Colonic mucosa (tissue), 4 donors: ENCODE measurements at regions not wholly inside any gene's neighbourhood (a gene's known extent, or its start where the extent isn't known, plus 50 kb on each side); places are given as distances from the start of the nearest gene placed in this dataset.

ENCODE experiments used
- DNase-seq: peaks from one replicate; pipeline ENCODE4 v3.0.0-alpha.2; 2020
- H3K27ac ChIP-seq: fragments of 200-600 bp; one replicate; pipeline ENCODE4 v1.8.0; 2021
- H3K27me3 ChIP-seq: fragments of 200-600 bp; one replicate; pipeline ENCODE4 v1.8.0; 2021
- H3K36me3 ChIP-seq: fragments of 200-600 bp; one replicate; pipeline ENCODE4 v1.8.0; 2021
- H3K4me1 ChIP-seq: fragments of 200-600 bp; one replicate; pipeline ENCODE4 v1.8.0; 2021; ENCODE audit warnings: mild to moderate bottlenecking
- H3K4me3 ChIP-seq: fragments of 200-600 bp; one replicate; pipeline ENCODE4 v1.8.0; 2021
- H3K9ac ChIP-seq, 2 donors: one replicate each; pipeline ENCODE4 v1.7.0; 2013; ENCODE audit warnings: control low read depth in 2 of 2, low read depth in 2 of 2, low read length in 2 of 2
- H3K9me3 ChIP-seq: fragments of 200-600 bp; one replicate; pipeline ENCODE4 v1.8.0; 2021
- intact Hi-C: fragments of 100-400 bp; cut with DNase I; formaldehyde crosslinking; loops from one replicate; pipeline ENCODE4 v1.14.1; 2022
- TF ChIP-seq, protein P1 (sequence below): fragments of 200-600 bp; IDR thresholded peaks from one replicate; pipeline ENCODE4 v1.8.0; 2022; ENCODE audit warnings: antibody characterized with exemption, mild to moderate bottlenecking
- donor health status: healthy.
- donor health status: DM: no; HTN: no; CAD: no.
- donor health status: DM: no; HTN: no; CAD: no.

DNA sequence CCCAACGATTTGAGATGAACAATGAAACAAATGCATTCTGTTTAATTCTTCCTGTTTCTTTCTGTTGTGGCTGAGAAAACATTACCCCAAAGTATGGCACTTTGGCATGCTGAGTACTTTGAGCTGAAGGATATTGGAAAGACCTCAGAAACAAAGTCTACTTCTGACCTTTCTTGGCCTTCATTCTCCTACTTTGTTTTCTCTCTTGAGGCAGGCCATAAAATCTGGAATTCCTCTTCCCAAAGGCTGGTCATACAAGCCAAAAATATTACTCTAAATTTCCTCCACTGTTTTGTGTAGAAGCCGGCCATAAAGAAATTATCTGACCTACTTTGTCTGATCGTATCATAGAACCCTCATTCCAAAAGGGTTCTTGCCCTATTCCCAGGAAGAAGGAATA is 1048.2 kb downstream of the TECRL start:
- H3K27me3 ChIP-seq = no peaks in the 10 kb centered on the region
- H3K27ac ChIP-seq = no peak overlapping the region
- intact Hi-C loops = no loop called here
- H3K4me1 ChIP-seq = no peaks in the 10 kb centered on the region
- H3K4me3 ChIP-seq = no peak overlapping the region
- no peak for DNase-seq
- TF ChIP-seq, protein P1, sequence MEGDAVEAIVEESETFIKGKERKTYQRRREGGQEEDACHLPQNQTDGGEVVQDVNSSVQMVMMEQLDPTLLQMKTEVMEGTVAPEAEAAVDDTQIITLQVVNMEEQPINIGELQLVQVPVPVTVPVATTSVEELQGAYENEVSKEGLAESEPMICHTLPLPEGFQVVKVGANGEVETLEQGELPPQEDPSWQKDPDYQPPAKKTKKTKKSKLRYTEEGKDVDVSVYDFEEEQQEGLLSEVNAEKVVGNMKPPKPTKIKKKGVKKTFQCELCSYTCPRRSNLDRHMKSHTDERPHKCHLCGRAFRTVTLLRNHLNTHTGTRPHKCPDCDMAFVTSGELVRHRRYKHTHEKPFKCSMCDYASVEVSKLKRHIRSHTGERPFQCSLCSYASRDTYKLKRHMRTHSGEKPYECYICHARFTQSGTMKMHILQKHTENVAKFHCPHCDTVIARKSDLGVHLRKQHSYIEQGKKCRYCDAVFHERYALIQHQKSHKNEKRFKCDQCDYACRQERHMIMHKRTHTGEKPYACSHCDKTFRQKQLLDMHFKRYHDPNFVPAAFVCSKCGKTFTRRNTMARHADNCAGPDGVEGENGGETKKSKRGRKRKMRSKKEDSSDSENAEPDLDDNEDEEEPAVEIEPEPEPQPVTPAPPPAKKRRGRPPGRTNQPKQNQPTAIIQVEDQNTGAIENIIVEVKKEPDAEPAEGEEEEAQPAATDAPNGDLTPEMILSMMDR = no peak
- no peaks in the 10 kb centered on the region for H3K9me3 ChIP-seq
- no peaks in the 10 kb centered on the region for H3K36me3 ChIP-seq
- H3K9ac ChIP-seq = no peak overlapping the region

GRCh38 chr4:63349674-63350025 is 1059.6 kb downstream of the TECRL start:
- TF ChIP-seq, protein P1 = no peak

DNA sequence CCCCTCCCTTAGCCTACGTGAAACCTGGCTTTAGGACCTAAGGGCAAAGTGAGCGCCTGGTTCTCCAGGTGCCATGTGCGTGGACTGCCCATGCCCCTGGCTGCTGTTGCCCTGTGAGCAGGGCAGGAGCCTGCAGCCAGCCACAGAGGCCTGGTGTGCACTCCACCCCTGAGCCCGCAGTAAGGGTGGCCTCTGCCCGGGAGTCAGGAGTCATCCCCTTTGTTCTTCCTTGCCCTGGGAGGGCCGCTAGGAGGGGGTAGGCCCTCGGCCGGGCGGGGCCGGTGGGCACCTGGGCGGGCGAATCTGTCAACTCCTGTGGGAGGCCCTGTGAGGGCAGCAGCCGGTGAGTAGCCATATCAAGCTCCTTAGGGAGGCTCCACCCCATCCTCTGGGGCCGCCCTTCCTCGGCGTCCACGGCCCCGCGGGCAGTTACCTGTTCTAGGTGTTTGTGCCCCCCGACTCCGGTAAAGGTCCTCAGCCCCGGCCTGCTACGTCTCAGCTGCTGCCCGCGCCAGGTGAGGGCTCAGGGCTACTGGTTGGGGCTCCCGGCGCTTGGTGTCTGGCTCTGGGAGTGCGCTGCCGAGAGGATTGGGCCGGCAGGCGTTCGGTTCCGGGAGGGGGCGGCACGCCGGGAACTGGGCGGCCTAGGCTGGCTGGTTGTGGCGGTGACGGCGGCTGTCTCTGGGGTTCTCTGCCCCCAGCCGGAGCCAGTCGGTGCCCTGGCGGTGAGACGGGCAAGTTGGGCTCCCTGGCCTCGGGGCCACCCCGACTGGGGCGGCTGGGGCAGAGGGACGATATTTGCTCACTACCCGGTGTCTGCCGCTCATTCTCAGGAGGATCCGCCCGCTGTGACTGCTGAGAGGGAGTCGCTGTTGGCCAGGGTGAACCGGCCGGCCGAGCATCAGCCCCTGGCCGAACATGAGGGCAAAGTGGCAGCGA is 1060.2 kb downstream of the TECRL start:
- H3K36me3 ChIP-seq = no peaks in the 10 kb centered on the region
- no peak overlapping the region for H3K9ac ChIP-seq
- no peak overlapping the region for H3K4me3 ChIP-seq
- H3K27me3 ChIP-seq = no peaks in the 10 kb centered on the region
- H3K9me3 ChIP-seq = no peaks in the 10 kb centered on the region
- intact Hi-C loops = no loop called here
- H3K4me1 ChIP-seq = no peaks in the 10 kb centered on the region
- TF ChIP-seq, protein P1 = no peak
- DNase-seq = no peak
- H3K27ac ChIP-seq = no peak overlapping the region

More at GRCh38 chr4:63349674-63350025, 1059.6 kb downstream of the TECRL start:
- no peak overlapping the region for H3K4me3 ChIP-seq
- H3K27ac ChIP-seq = no peak overlapping the region
- H3K4me1 ChIP-seq = no peaks in the 10 kb centered on the region
- intact Hi-C loops = no loop called here
- H3K36me3 ChIP-seq = no peaks in the 10 kb centered on the region
- H3K9me3 ChIP-seq = no peaks in the 10 kb centered on the region
- H3K9ac ChIP-seq = no peak overlapping the region
- no peaks in the 10 kb centered on the region for H3K27me3 ChIP-seq
- no peak for DNase-seq

GRCh38 chr4:63325140-63325539 is 1084.1 kb downstream of the TECRL start:
- Histone ChIP-seq H3K4me1 (no peaks in the 10 kb centered on the region), H3K36me3 (no peaks in the 10 kb centered on the region), H3K9ac (no peak overlapping the region), H3K9me3 (no peaks in the 10 kb centered on the region), H3K27me3 (no peaks in the 10 kb centered on the region), H3K4me3 (no peak overlapping the region), H3K27ac (no peak overlapping the region)
- TF ChIP-seq, protein P1 = no peak
- DNase-seq = no peak
- intact Hi-C loops = no loop called here

DNA sequence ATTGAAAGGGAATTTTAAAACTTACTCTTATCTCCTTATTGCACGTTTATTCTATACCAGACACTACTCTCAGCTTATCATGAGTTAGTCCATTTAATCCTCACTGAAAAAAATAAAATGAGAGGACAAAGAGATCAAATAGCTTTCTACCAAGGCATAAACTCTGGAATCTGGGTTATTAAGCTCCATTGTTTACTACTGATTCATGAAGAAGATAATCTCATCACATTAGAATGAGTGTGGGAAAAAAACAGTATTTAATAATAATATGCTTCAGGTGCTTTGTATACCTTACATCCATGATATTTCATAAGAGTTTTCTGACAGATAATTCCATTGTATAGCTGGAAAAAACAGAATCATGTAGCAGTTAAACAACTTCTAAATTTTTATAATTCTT is 1092.6 kb downstream of the TECRL start:
- no peaks in the 10 kb centered on the region for H3K27me3 ChIP-seq
- TF ChIP-seq, protein P1 = no peak
- H3K27ac ChIP-seq = no peak overlapping the region
- H3K9ac ChIP-seq = no peak overlapping the region
- no peaks in the 10 kb centered on the region for H3K4me1 ChIP-seq
- no peak overlapping the region for H3K4me3 ChIP-seq
- DNase-seq = no peak
- no peaks in the 10 kb centered on the region for H3K9me3 ChIP-seq
- intact Hi-C loops = no loop called here
- no peaks in the 10 kb centered on the region for H3K36me3 ChIP-seq
